ENCODE measurements at regions not wholly inside any gene's neighbourhood (a gene's known extent, or its start where the extent isn't known, plus 50 kb on each side); places are given as distances from the start of the nearest gene placed in this dataset.

DNA sequence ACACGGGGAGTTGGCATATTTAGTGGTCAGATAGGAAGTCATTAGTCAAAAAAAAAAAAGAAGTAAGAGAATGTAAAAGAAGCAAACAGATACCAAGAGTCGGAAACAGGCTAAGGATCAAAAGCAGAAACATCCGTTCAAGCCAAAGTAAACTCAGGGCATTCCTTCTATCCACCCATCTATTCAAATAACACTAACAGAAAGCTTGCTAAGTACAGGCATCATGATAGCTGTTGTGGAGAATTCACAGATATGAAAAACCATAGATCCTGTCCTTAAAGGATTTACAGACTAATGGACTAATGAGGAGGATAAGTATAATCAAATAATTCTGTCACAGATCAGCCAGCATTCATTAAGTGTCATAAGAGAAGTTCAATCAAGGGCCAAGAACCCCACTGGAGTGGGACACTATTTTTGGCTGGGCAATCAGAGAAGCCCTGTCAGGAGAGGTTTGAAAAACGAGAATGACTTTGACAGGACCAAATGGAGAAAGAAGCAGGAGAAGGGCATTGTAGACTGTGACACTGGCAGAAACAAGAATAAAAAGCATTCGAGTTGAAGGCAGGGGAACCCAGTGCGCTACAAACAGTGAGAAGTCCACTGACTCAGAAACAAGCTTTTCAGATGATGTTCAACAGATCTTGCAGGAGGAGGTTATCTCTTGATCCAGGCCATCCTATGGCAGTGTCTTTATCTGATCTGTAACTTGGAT, 154.2 kb upstream of the TSLP start:
- H3K27me3 ChIP-seq (ENCODE audit: insufficient read depth, low read length) = no peaks in the 10 kb centered on the region
- H2AFZ ChIP-seq (ENCODE audit: low read length, unreplicated experiment) = peak overlapping the region; percentile 48
- H3K4me3 ChIP-seq (ENCODE audit: low read depth, low read length) = peak overlapping the region; percentile 17; the same call in 1 of the 2 replicates
- H3K27ac ChIP-seq (ENCODE audit: low read depth, low read length) = peak overlapping the region; percentile 60
- peaks cover 26% of the 10 kb centered on the region for H3K4me1 ChIP-seq (ENCODE audit: control insufficient read depth, insufficient read depth, low read length, unreplicated experiment)
- H3K36me3 ChIP-seq (ENCODE audit: insufficient read depth, low read length) = no peaks in the 10 kb centered on the region
- no peaks in the 10 kb centered on the region for H3K79me2 ChIP-seq (ENCODE audit: control insufficient read depth, insufficient read depth, low read length, unreplicated experiment)

DNA sequence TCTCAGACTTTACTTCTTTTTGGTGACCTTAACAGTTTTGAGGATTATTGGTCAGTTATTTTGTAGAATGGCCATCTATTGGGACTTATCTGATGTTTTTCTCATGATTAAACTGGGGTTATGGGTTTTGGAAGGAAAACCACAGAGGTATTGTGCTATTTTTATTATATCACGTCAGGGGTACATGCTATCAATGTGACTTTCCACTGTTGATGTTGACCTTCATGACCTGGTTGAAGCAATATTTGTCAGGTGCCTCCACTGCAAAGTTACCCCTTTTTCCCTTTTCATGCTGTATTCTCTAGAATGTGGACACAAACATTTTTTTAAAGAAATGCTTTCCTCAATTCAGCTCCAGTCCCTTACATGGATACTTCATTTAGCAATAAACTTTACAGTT, 152.8 kb upstream of the TSLP start:
- Histone ChIP-seq H2AFZ (ENCODE audit: low read length, unreplicated experiment) (no peak overlapping the region), H3K4me3 (ENCODE audit: low read depth, low read length) (no peak overlapping the region), H3K27me3 (ENCODE audit: insufficient read depth, low read length) (no peaks in the 10 kb centered on the region), H3K36me3 (ENCODE audit: insufficient read depth, low read length) (no peaks in the 10 kb centered on the region), H3K4me1 (ENCODE audit: control insufficient read depth, insufficient read depth, low read length, unreplicated experiment) (peaks cover 26% of the 10 kb centered on the region), H3K27ac (ENCODE audit: low read depth, low read length) (no peak overlapping the region), H3K79me2 (ENCODE audit: control insufficient read depth, insufficient read depth, low read length, unreplicated experiment) (no peaks in the 10 kb centered on the region)

GRCh38 chr5:110923971-110924370, 147.5 kb upstream of the TSLP start:
- no peaks in the 10 kb centered on the region for H3K79me2 ChIP-seq (ENCODE audit: control insufficient read depth, insufficient read depth, low read length, unreplicated experiment)
- peaks cover 15% of the 10 kb centered on the region for H3K4me1 ChIP-seq (ENCODE audit: control insufficient read depth, insufficient read depth, low read length, unreplicated experiment)
- H3K36me3 ChIP-seq (ENCODE audit: insufficient read depth, low read length) = no peaks in the 10 kb centered on the region
- H2AFZ ChIP-seq (ENCODE audit: low read length, unreplicated experiment) = no peak overlapping the region
- no peaks in the 10 kb centered on the region for H3K27me3 ChIP-seq (ENCODE audit: insufficient read depth, low read length)
- no peak overlapping the region for H3K4me3 ChIP-seq (ENCODE audit: low read depth, low read length)
- H3K27ac ChIP-seq (ENCODE audit: low read depth, low read length) = no peak overlapping the region

GRCh38 chr5:110925398-110925797, 146.1 kb upstream of the TSLP start:
- Histone ChIP-seq H3K27ac (ENCODE audit: low read depth, low read length) (peak overlapping the region; percentile 9; the same call in 1 of the 2 replicates), H3K79me2 (ENCODE audit: control insufficient read depth, insufficient read depth, low read length, unreplicated experiment) (no peaks in the 10 kb centered on the region), H3K4me3 (ENCODE audit: low read depth, low read length) (no peak overlapping the region), H3K27me3 (ENCODE audit: insufficient read depth, low read length) (no peaks in the 10 kb centered on the region), H2AFZ (ENCODE audit: low read length, unreplicated experiment) (no peak overlapping the region), H3K4me1 (ENCODE audit: control insufficient read depth, insufficient read depth, low read length, unreplicated experiment) (peaks cover 15% of the 10 kb centered on the region), H3K36me3 (ENCODE audit: insufficient read depth, low read length) (no peaks in the 10 kb centered on the region)

- H3K27me3 ChIP-seq (ENCODE audit: insufficient read depth, low read length) = no peaks in the 10 kb centered on the region
- H3K4me1 ChIP-seq (ENCODE audit: control insufficient read depth, insufficient read depth, low read length, unreplicated experiment) = peaks cover 15% of the 10 kb centered on the region
- H3K27ac ChIP-seq (ENCODE audit: low read depth, low read length) = peak overlapping the region; percentile 9; the same call in 1 of the 2 replicates
- no peak overlapping the region for H3K4me3 ChIP-seq (ENCODE audit: low read depth, low read length)
- H2AFZ ChIP-seq (ENCODE audit: low read length, unreplicated experiment) = no peak overlapping the region
- H3K79me2 ChIP-seq (ENCODE audit: control insufficient read depth, insufficient read depth, low read length, unreplicated experiment) = no peaks in the 10 kb centered on the region
- no peaks in the 10 kb centered on the region for H3K36me3 ChIP-seq (ENCODE audit: insufficient read depth, low read length)
These were observed 145.6 kb upstream of the TSLP start for GRCh38 chr5:110925916-110926315.

GRCh38 chr5:110932755-110933488, 138.6 kb upstream of the TSLP start:
- H3K4me3 ChIP-seq (ENCODE audit: low read depth, low read length) = no peak overlapping the region
- H3K27ac ChIP-seq (ENCODE audit: low read depth, low read length) = no peak overlapping the region
- H3K27me3 ChIP-seq (ENCODE audit: insufficient read depth, low read length) = no peaks in the 10 kb centered on the region
- H3K79me2 ChIP-seq (ENCODE audit: control insufficient read depth, insufficient read depth, low read length, unreplicated experiment) = no peaks in the 10 kb centered on the region
- no peak overlapping the region for H2AFZ ChIP-seq (ENCODE audit: low read length, unreplicated experiment)
- H3K36me3 ChIP-seq (ENCODE audit: insufficient read depth, low read length) = no peaks in the 10 kb centered on the region
- no peaks in the 10 kb centered on the region for H3K4me1 ChIP-seq (ENCODE audit: control insufficient read depth, insufficient read depth, low read length, unreplicated experiment)

DNA sequence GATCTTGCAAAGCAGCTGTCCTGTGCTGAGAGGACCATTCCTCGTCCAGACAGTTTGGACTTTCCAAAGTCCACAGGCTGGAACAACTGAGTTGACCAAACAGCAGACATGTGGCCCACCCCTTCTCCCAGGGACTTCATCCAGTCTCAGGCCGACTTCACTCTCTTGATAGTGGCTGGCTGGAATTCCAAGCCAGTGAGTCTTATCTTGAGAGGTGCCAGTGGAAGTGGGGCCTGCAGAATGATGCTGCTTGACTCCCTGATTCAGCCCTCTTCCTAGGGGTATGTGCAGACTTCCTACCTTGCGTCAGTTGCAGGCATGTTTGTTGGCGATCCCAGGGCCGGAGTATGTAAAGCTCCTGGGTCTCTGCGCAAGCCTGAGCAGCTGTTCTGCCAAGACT, 131.4 kb upstream of the TSLP start:
- H2AFZ ChIP-seq (ENCODE audit: low read length, unreplicated experiment) = no peak overlapping the region
- no peaks in the 10 kb centered on the region for H3K36me3 ChIP-seq (ENCODE audit: insufficient read depth, low read length)
- no peak overlapping the region for H3K27ac ChIP-seq (ENCODE audit: low read depth, low read length)
- no peak overlapping the region for H3K4me3 ChIP-seq (ENCODE audit: low read depth, low read length)
- no peaks in the 10 kb centered on the region for H3K27me3 ChIP-seq (ENCODE audit: insufficient read depth, low read length)
- H3K79me2 ChIP-seq (ENCODE audit: control insufficient read depth, insufficient read depth, low read length, unreplicated experiment) = no peaks in the 10 kb centered on the region
- no peaks in the 10 kb centered on the region for H3K4me1 ChIP-seq (ENCODE audit: control insufficient read depth, insufficient read depth, low read length, unreplicated experiment)

DNA sequence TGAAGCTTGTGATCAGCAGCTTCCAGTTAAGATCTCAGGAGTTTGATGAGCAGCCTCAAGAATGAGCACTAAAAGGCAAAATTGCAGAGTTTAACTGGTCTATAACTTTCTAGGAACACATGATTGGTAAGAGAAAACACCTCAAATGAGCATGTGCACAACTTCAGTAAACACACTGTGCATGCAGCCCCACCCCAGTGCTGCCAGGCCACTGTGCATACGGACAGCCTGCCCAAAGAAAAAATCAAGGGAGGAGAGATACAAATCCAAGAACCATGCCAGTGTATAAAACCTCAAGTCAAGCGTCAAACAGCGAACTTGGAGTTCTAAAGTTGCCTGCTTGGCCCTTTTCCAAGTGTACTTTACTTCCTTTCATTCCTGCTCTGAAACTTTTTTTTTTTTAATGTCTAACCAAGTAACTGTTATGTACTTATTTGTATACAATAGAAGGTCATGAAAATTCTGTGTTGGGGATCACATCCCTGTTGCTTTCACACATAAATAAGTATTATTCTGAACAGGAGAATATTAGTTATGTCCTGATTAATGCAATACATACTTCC, 125.6 kb upstream of the TSLP start:
- H3K27ac ChIP-seq (ENCODE audit: low read depth, low read length) = no peak overlapping the region
- no peaks in the 10 kb centered on the region for H3K27me3 ChIP-seq (ENCODE audit: insufficient read depth, low read length)
- H3K36me3 ChIP-seq (ENCODE audit: insufficient read depth, low read length) = no peaks in the 10 kb centered on the region
- no peak overlapping the region for H3K4me3 ChIP-seq (ENCODE audit: low read depth, low read length)
- H3K4me1 ChIP-seq (ENCODE audit: control insufficient read depth, insufficient read depth, low read length, unreplicated experiment) = peaks cover 3% of the 10 kb centered on the region
- H2AFZ ChIP-seq (ENCODE audit: low read length, unreplicated experiment) = no peak overlapping the region
- H3K79me2 ChIP-seq (ENCODE audit: control insufficient read depth, insufficient read depth, low read length, unreplicated experiment) = no peaks in the 10 kb centered on the region

- H3K27me3 ChIP-seq (ENCODE audit: insufficient read depth, low read length) = no peaks in the 10 kb centered on the region
- H3K4me1 ChIP-seq (ENCODE audit: control insufficient read depth, insufficient read depth, low read length, unreplicated experiment) = peaks cover 12% of the 10 kb centered on the region
- no peaks in the 10 kb centered on the region for H3K79me2 ChIP-seq (ENCODE audit: control insufficient read depth, insufficient read depth, low read length, unreplicated experiment)
- no peaks in the 10 kb centered on the region for H3K36me3 ChIP-seq (ENCODE audit: insufficient read depth, low read length)
- peak overlapping the region; percentile 25 for H3K27ac ChIP-seq (ENCODE audit: low read depth, low read length)
- no peak overlapping the region for H3K4me3 ChIP-seq (ENCODE audit: low read depth, low read length)
- no peak overlapping the region for H2AFZ ChIP-seq (ENCODE audit: low read length, unreplicated experiment)
These were observed 120.1 kb upstream of the TSLP start for GRCh38 chr5:110951373-110951791.

DNA sequence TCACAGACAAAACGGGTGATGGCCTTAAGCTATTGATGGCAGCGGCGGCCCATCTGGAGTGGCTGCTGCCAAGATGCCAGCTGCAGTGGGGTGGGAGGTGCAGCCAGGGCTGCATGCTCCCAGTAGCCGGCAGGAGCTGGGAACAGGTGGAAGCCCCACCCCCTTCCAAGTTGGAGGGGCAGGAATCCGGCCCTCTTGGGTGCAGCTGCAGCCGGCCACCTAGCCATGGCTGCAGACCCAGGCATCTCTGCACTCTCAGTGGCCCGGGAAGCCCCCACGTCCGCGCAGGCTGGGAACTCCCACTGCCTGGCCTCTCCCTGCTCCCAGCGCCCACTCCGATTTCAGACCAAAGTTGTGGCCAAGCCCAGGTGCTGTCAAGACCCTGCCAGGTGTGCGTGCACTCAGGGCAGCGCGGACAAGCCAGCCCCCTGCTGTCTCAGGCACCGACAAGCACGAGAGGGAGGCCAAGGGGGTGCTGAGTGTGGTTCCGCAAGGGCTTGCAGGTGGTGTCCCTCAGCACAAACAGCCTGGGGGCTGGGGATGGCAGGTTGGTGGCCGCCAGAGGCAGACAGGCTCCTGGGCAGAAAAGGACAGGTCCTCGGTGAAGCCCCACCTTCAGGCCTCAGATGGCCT, 115.1 kb upstream of the TSLP start:
- H3K36me3 ChIP-seq (ENCODE audit: insufficient read depth, low read length) = no peaks in the 10 kb centered on the region
- no peaks in the 10 kb centered on the region for H3K79me2 ChIP-seq (ENCODE audit: control insufficient read depth, insufficient read depth, low read length, unreplicated experiment)
- no peak overlapping the region for H3K27ac ChIP-seq (ENCODE audit: low read depth, low read length)
- no peak overlapping the region for H2AFZ ChIP-seq (ENCODE audit: low read length, unreplicated experiment)
- H3K27me3 ChIP-seq (ENCODE audit: insufficient read depth, low read length) = no peaks in the 10 kb centered on the region
- H3K4me3 ChIP-seq (ENCODE audit: low read depth, low read length) = no peak overlapping the region
- H3K4me1 ChIP-seq (ENCODE audit: control insufficient read depth, insufficient read depth, low read length, unreplicated experiment) = peaks cover 13% of the 10 kb centered on the region
